MCF 10A (cell line): ENCODE measurements at regions not wholly inside any gene's neighbourhood (a gene's known extent, or its start where the extent isn't known, plus 50 kb on each side); places are given as distances from the start of the nearest gene placed in this dataset.

Experiments used
- BruUV-seq: library from RNA; stranded (reverse); fragments of 400-500 nt; replicated peaks from 2 replicates; lab custom pipeline; 2021; lab: Mats Ljungman, UMichigan
- CTCF ChIA-PET: fragments of 300-600 bp; sonication (Branson Sonifier 250); formaldehyde crosslinking; extraction: SDS; loops from one replicate; lab custom pipeline; 2021; ENCODE audit warnings: antibody characterized with exemption, inconsistent platforms; lab: Yijun Ruan, JAX
- POLR2A ChIA-PET: fragments of 300-600, 350-650 bp; sonication (Branson Sonifier 250); formaldehyde crosslinking; extraction: SDS; loops from one replicate; lab custom pipeline; 2020; ENCODE audit warnings: antibody characterized with exemption, inconsistent platforms; lab: Yijun Ruan, JAX
- DNase-seq: peaks from one replicate; pipeline ENCODE4 v3.0.0-alpha.2; 2018; ENCODE audit not compliant: unreplicated experiment
- H3K27ac Mint-ChIP-seq: one replicate; pipeline ENCODE4 v1.8.0; 2022; ENCODE audit warnings: mild to moderate bottlenecking, low read depth, mixed read lengths; ENCODE audit not compliant: unreplicated experiment
- H3K27me3 Mint-ChIP-seq: one replicate; pipeline ENCODE4 v1.8.0; 2022; ENCODE audit warnings: mixed read lengths; ENCODE audit not compliant: insufficient read depth, unreplicated experiment
- H3K36me3 Mint-ChIP-seq: one replicate; pipeline ENCODE4 v1.8.0; 2022; ENCODE audit warnings: mild to moderate bottlenecking, moderate library complexity, mixed read lengths; ENCODE audit not compliant: insufficient read depth, unreplicated experiment
- H3K4me1 Mint-ChIP-seq: one replicate; pipeline ENCODE4 v1.8.0; 2022; ENCODE audit warnings: mixed read lengths; ENCODE audit not compliant: insufficient read depth, unreplicated experiment
- H3K4me3 Mint-ChIP-seq: one replicate; pipeline ENCODE4 v1.8.0; 2022; ENCODE audit warnings: mild to moderate bottlenecking, moderate library complexity, mixed read lengths; ENCODE audit not compliant: unreplicated experiment
- H3K9me3 Mint-ChIP-seq: one replicate; pipeline ENCODE4 v1.8.0; 2022; ENCODE audit warnings: mixed read lengths; ENCODE audit not compliant: unreplicated experiment
- CTCF ChIP-seq: fragments of 200-600 bp; IDR thresholded peaks from one replicate; pipeline ENCODE4 v1.8.0; 2022; ENCODE audit warnings: antibody characterized with exemption, mild to moderate bottlenecking; ENCODE audit not compliant: unreplicated experiment
- intact Hi-C: fragments of 100-400 bp; cut with micrococcal nuclease; formaldehyde crosslinking; loops from 2 replicates; pipeline ENCODE4 v1.14.1; 2022

- no peaks in the 10 kb centered on the region for H3K4me1 Mint-ChIP-seq
- intact Hi-C loops, result no loop called here
- H3K9me3 Mint-ChIP-seq, result no peaks in the 10 kb centered on the region
- POLR2A ChIA-PET, result no interaction called here
- no TSS peak for BruUV-seq
- no peak for TF ChIP-seq CTCF
- H3K27me3 Mint-ChIP-seq, result peaks cover 44% of the 10 kb centered on the region
- H3K27ac Mint-ChIP-seq, result no peak overlapping the region
- H3K36me3 Mint-ChIP-seq, result no peaks in the 10 kb centered on the region
- no peak for DNase-seq
- CTCF ChIA-PET, result no interaction called here
- H3K4me3 Mint-ChIP-seq, result no peak overlapping the region
These were observed 687.2 kb downstream of the FAM133A start for GRCh38 chrX:94361241-94361640.

GRCh38 chrX:94365736-94366135 lies 691.7 kb downstream of the FAM133A start:
- DNase-seq, result no peak
- no peaks in the 10 kb centered on the region for H3K9me3 Mint-ChIP-seq
- no TSS peak for BruUV-seq
- intact Hi-C loops, result no loop called here
- POLR2A ChIA-PET, result no interaction called here
- no peak for TF ChIP-seq CTCF
- H3K4me3 Mint-ChIP-seq, result no peak overlapping the region
- H3K27ac Mint-ChIP-seq, result no peak overlapping the region
- peaks cover 43% of the 10 kb centered on the region for H3K27me3 Mint-ChIP-seq
- H3K36me3 Mint-ChIP-seq, result no peaks in the 10 kb centered on the region
- H3K4me1 Mint-ChIP-seq, result no peaks in the 10 kb centered on the region
- CTCF ChIA-PET, result no interaction called here

- Mint-ChIP-seq H3K27ac (no peak overlapping the region), H3K4me3 (no peak overlapping the region), H3K9me3 (no peaks in the 10 kb centered on the region), H3K27me3 (peaks cover 45% of the 10 kb centered on the region), H3K4me1 (no peaks in the 10 kb centered on the region), H3K36me3 (no peaks in the 10 kb centered on the region)
- TF ChIP-seq CTCF, result no peak
- intact Hi-C loops, result no loop called here
- ChIA-PET CTCF (no interaction called here), POLR2A (no interaction called here)
- BruUV-seq, result no TSS peak
- no peak for DNase-seq
These were observed 692.6 kb downstream of the FAM133A start for GRCh38 chrX:94366616-94367015.

- Mint-ChIP-seq H3K27me3 (peaks cover 12% of the 10 kb centered on the region), H3K9me3 (peaks cover 12% of the 10 kb centered on the region), H3K27ac (no peak overlapping the region), H3K4me1 (no peaks in the 10 kb centered on the region), H3K36me3 (no peaks in the 10 kb centered on the region), H3K4me3 (no peak overlapping the region)
- ChIA-PET CTCF (no interaction called here), POLR2A (interaction anchor here (0.6 to 1.0 kb wide), 2 partner anchors 63 to 839 kb away, joined by 3 to 4 read pairs; no protein-coding TSS in a partner anchor)
- BruUV-seq, result no TSS peak
- intact Hi-C loops, result no loop called here
- DNase-seq, result no peak
- no peak for TF ChIP-seq CTCF
These were observed 715.0 kb downstream of the FAM133A start for GRCh38 chrX:94389044-94389443.
